GM12865 (cell line): ENCODE measurements at regions not wholly inside any gene's neighbourhood (a gene's known extent, or its start where the extent isn't known, plus 50 kb on each side); places are given as distances from the start of the nearest gene placed in this dataset.

Source experiments
- DNase-seq: peaks from one replicate; pipeline ENCODE4 v3.0.0; 2010; ENCODE audit warnings: low read depth
- H3K4me3 ChIP-seq: 2 replicates; pipeline ENCODE4 v1.5.1; 2011; ENCODE audit warnings: mild to moderate bottlenecking, low read depth, low read length, control low read depth
- CTCF ChIP-seq: IDR thresholded peaks from 2 replicates; pipeline ENCODE4 v1.5.1; 2011; ENCODE audit warnings: low read length, control low read depth, low read depth, inconsistent platforms; ENCODE audit not compliant: insufficient read depth; ENCODE audit errors: missing control alignments

GRCh38 chr15:70488002-70488605 lies 275.3 kb downstream of the UACA start:
- no peak overlapping the region for H3K4me3 ChIP-seq
- TF ChIP-seq CTCF = peak; percentile 93
- DNase-seq = peak; percentile 84

- peak; percentile 57 for DNase-seq
- no peak overlapping the region for H3K4me3 ChIP-seq
- no peak for TF ChIP-seq CTCF
These were observed 276.0 kb downstream of the UACA start for GRCh38 chr15:70487387-70487740.

- no peak for TF ChIP-seq CTCF
- DNase-seq = peak; percentile 95
These were observed 276.6 kb downstream of the UACA start for GRCh38 chr15:70486451-70487386.

GRCh38 chr15:70486012-70486411 lies 277.3 kb downstream of the UACA start:
- no peak for DNase-seq
- H3K4me3 ChIP-seq = no peak overlapping the region
- no peak for TF ChIP-seq CTCF

More at GRCh38 chr15:70486451-70487386, 276.6 kb downstream of the UACA start:
- no peak overlapping the region for H3K4me3 ChIP-seq

- no peak for DNase-seq
- TF ChIP-seq CTCF = no peak
- H3K4me3 ChIP-seq = no peak overlapping the region
These were observed 278.4 kb downstream of the UACA start for GRCh38 chr15:70484993-70485392.

- no peak overlapping the region for H3K4me3 ChIP-seq
- no peak for DNase-seq
- TF ChIP-seq CTCF = no peak
These were observed 279.8 kb downstream of the UACA start for GRCh38 chr15:70483513-70483912.
